HCT116 (cell line): ENCODE measurements at regions not wholly inside any gene's neighbourhood (a gene's known extent, or its start where the extent isn't known, plus 50 kb on each side); places are given as distances from the start of the nearest gene placed in this dataset.

Source experiments
- ATF3 ChIP-seq: IDR thresholded peaks from 2 replicates; pipeline ENCODE4 v1.6.1; 2012
- EZH2 ChIP-seq: fragments of 200-600 bp; sonication (generic); IDR thresholded peaks from 2 replicates; pipeline ENCODE4 v1.6.1; 2017; ENCODE audit warnings: antibody characterized with exemption, mixed run types
- EZH2phosphoT487 ChIP-seq: fragments of 200-600 bp; IDR thresholded peaks from 2 replicates; pipeline ENCODE4 v1.6.1; 2018; ENCODE audit warnings: antibody characterized with exemption, borderline replicate concordance
- MAX ChIP-seq: IDR thresholded peaks from 2 replicates; pipeline ENCODE4 v1.6.1; 2012
- POLR2A ChIP-seq: IDR thresholded peaks from 2 replicates; pipeline ENCODE4 v1.7.0; 2011; ENCODE audit warnings: borderline replicate concordance; ENCODE audit not compliant: insufficient read depth, insufficient read length; ENCODE audit errors: extremely low read depth
- POLR2AphosphoS5 ChIP-seq: IDR thresholded peaks from 2 replicates; pipeline ENCODE4 v1.6.1; 2011; ENCODE audit warnings: mild to moderate bottlenecking, low read depth, low read length, moderate library complexity
- RAD21 ChIP-seq: IDR thresholded peaks from 2 replicates; pipeline ENCODE4 v1.6.1; 2012; ENCODE audit warnings: low read depth, mild to moderate bottlenecking
- SIN3A ChIP-seq: IDR thresholded peaks from 2 replicates; pipeline ENCODE4 v1.6.1; 2012; ENCODE audit warnings: low read depth
- SP1 ChIP-seq: IDR thresholded peaks from 2 replicates; pipeline ENCODE4 v1.6.1; 2012; ENCODE audit warnings: low read depth
- ZNF274 ChIP-seq: fragments of 200-500 bp; sonication (Bioruptor generic); IDR thresholded peaks from 2 replicates; pipeline ENCODE4 v1.6.1; 2014; ENCODE audit warnings: mild to moderate bottlenecking, low read depth, low read length, inconsistent platforms

GRCh38 chr13:55553701-55554100 is 1587.0 kb upstream of the PRR20A start:
- TF ChIP-seq ATF3 (no peak), POLR2AphosphoS5 (no peak), MAX (no peak), SIN3A (no peak), POLR2A (no peak), SP1 (no peak), EZH2 (no peak), EZH2phosphoT487 (no peak), ZNF274 (no peak), RAD21 (no peak)
